ENCODE measurements at regions not wholly inside any gene's neighbourhood (a gene's known extent, or its start where the extent isn't known, plus 50 kb on each side); places are given as distances from the start of the nearest gene placed in this dataset.

GRCh38 chr18:78666666-78667335 lies 312.8 kb upstream of the SALL3 start:
- TF ChIP-seq POLR2AphosphoS5 (IDR thresholded peaks at IDR 0.05), result no peak
- TF ChIP-seq CTCF (IDR thresholded peaks at IDR 0.05), result no peak
